ENCODE measurements at regions not wholly inside any gene's neighbourhood (a gene's known extent, or its start where the extent isn't known, plus 50 kb on each side); places are given as distances from the start of the nearest gene placed in this dataset.

DNA sequence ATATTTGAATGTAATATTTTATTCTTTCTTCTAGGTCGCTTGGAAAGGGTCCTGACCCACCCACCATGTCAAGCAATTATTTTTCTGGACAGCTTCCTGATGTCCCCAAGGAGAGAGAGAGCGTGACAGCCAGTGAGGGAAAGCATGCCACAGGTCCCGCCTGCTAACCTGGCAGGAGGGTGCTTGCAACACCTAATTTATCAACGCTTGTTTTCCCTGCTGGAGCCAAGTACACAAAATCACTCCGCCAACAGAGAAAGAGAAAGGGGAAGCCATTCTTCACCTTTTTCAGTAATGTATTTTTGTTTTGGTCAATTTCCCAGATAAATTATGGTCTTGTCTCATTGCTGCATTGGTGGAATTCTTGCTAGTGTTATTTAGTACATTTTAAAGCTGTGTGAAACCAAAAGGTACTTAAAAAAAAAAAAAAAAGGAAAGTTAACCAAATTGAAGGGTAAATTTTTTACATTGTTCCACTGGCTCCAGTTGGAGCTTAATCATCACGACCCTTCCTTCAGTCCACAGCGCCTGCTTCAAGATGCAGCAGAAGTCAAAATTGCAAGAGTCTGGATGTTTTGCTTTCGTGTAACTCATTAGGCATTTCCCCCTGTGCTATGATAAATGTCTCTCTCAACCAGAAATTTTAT is 88.5 kb upstream of the COPS8 start:
- no peaks in the 10 kb centered on the region for H3K9me3 ChIP-seq (ENCODE audit: low read depth)
- 45% methylated on average over 8 of the region's 8 CpGs for WGBS (ENCODE audit: low lambda C conversion rate, missing lambda C conversion rate)
- H2AFZ ChIP-seq: no peak overlapping the region
- DNase-seq (ENCODE audit: low spot score): no peak
- H4K20me1 ChIP-seq (ENCODE audit: insufficient read depth, poor library complexity, severe bottlenecking): no peaks in the 10 kb centered on the region
- TF ChIP-seq EZH2phosphoT487 (IDR thresholded peaks at IDR 0.05; ENCODE audit: low read depth, severe bottlenecking, unreplicated experiment) (no peak), EZH2 (IDR thresholded peaks at IDR 0.05; ENCODE audit: borderline replicate concordance) (no peak)
- TF ChIP-seq, protein P1, sequence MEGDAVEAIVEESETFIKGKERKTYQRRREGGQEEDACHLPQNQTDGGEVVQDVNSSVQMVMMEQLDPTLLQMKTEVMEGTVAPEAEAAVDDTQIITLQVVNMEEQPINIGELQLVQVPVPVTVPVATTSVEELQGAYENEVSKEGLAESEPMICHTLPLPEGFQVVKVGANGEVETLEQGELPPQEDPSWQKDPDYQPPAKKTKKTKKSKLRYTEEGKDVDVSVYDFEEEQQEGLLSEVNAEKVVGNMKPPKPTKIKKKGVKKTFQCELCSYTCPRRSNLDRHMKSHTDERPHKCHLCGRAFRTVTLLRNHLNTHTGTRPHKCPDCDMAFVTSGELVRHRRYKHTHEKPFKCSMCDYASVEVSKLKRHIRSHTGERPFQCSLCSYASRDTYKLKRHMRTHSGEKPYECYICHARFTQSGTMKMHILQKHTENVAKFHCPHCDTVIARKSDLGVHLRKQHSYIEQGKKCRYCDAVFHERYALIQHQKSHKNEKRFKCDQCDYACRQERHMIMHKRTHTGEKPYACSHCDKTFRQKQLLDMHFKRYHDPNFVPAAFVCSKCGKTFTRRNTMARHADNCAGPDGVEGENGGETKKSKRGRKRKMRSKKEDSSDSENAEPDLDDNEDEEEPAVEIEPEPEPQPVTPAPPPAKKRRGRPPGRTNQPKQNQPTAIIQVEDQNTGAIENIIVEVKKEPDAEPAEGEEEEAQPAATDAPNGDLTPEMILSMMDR (IDR thresholded peaks at IDR 0.05; ENCODE audit: poor library complexity): no peak
- H3K4me1 ChIP-seq (ENCODE audit: insufficient read depth): peaks cover 21% of the 10 kb centered on the region
- no peaks in the 10 kb centered on the region for H3K79me2 ChIP-seq
- H3K27ac ChIP-seq: no peak overlapping the region
- H3K36me3 ChIP-seq (replicated peaks; ENCODE audit: insufficient read depth, low read depth): no peaks in the 10 kb centered on the region
- no peak overlapping the region for H3K4me2 ChIP-seq
- H3K9me2 ChIP-seq (replicated peaks; ENCODE audit: insufficient read depth): no peaks in the 10 kb centered on the region
- H3K27me3 ChIP-seq: no peaks in the 10 kb centered on the region
- no peak overlapping the region for H3K4me3 ChIP-seq

DNA sequence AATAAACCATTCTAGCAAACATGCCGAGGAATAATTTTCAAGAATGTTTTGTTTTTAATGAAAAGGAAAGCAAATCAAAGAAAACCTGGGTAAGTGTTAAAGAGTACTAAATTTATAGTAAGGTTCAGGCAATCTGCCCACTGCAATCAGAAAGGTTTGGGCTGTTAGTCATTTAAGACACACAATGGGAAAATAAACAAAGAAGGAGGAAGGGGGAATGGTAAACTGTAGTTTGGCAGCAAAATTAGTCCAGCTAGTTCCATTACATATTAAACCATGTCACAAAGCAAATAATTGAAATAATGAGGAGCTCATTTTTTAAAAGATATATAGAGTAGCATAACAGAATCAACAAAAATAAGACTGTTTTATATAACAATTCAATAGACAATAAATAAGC is 87.5 kb upstream of the COPS8 start:
- 61% methylated on average over 1 of the region's 1 CpG for WGBS (ENCODE audit: low lambda C conversion rate, missing lambda C conversion rate)
- H3K4me2 ChIP-seq: peak overlapping the region; percentile 1
- TF ChIP-seq, protein P1 (IDR thresholded peaks at IDR 0.05; ENCODE audit: poor library complexity): no peak
- no peak for TF ChIP-seq EZH2 (IDR thresholded peaks at IDR 0.05; ENCODE audit: borderline replicate concordance)
- no peak for TF ChIP-seq EZH2phosphoT487 (IDR thresholded peaks at IDR 0.05; ENCODE audit: low read depth, severe bottlenecking, unreplicated experiment)

DNA sequence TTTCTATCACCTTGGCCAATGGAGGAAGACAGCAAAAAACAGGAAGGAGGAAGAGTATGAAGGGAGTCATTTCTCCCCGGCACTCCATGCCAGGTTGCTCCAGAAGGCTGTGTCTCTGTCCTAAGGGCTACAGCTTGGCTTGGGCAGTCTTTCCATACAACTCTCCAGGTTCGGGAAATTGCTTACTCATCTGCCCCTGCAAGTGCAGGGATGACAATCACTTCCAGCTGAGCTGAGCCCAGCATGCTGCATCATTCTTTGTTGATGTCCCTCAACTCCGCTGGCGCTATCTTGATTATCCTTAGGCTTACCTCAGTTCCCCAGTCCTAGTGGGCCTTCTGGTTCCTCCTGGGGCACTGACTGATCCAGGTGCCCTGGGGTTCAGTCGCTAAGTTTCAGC is 86.9 kb upstream of the COPS8 start:
- Histone ChIP-seq H3K79me2 (no peaks in the 10 kb centered on the region), H3K27me3 (no peaks in the 10 kb centered on the region), H3K4me2 (peak overlapping the region; percentile 1), H3K36me3 (replicated peaks; ENCODE audit: insufficient read depth, low read depth) (no peaks in the 10 kb centered on the region), H3K9me2 (replicated peaks; ENCODE audit: insufficient read depth) (no peaks in the 10 kb centered on the region), H3K27ac (peak overlapping the region; percentile 23), H3K9me3 (ENCODE audit: low read depth) (no peaks in the 10 kb centered on the region), H3K4me1 (ENCODE audit: insufficient read depth) (peaks cover 21% of the 10 kb centered on the region), H2AFZ (no peak overlapping the region), H3K4me3 (no peak overlapping the region), H4K20me1 (ENCODE audit: insufficient read depth, poor library complexity, severe bottlenecking) (no peaks in the 10 kb centered on the region)
- DNase-seq (ENCODE audit: low spot score): no peak
- WGBS (ENCODE audit: low lambda C conversion rate, missing lambda C conversion rate): 79% methylated on average over 5 of the region's 5 CpGs
- no peak for TF ChIP-seq EZH2 (IDR thresholded peaks at IDR 0.05; ENCODE audit: borderline replicate concordance)
- TF ChIP-seq, protein P1 (IDR thresholded peaks at IDR 0.05; ENCODE audit: poor library complexity): no peak

More for the DNA sequence above, 87.5 kb upstream of the COPS8 start:
- Histone ChIP-seq H3K4me3 (no peak overlapping the region), H4K20me1 (ENCODE audit: insufficient read depth, poor library complexity, severe bottlenecking) (no peaks in the 10 kb centered on the region), H3K9me3 (ENCODE audit: low read depth) (no peaks in the 10 kb centered on the region), H3K27ac (peak overlapping the region; percentile 23), H3K79me2 (no peaks in the 10 kb centered on the region), H3K36me3 (replicated peaks; ENCODE audit: insufficient read depth, low read depth) (no peaks in the 10 kb centered on the region), H3K27me3 (no peaks in the 10 kb centered on the region), H3K9me2 (replicated peaks; ENCODE audit: insufficient read depth) (no peaks in the 10 kb centered on the region), H2AFZ (no peak overlapping the region), H3K4me1 (ENCODE audit: insufficient read depth) (peaks cover 21% of the 10 kb centered on the region)
- no peak for DNase-seq (ENCODE audit: low spot score)
